Islet of Langerhans (tissue), 1 donor: ENCODE measurements at regions not wholly inside any gene's neighbourhood (a gene's known extent, or its start where the extent isn't known, plus 50 kb on each side); places are given as distances from the start of the nearest gene placed in this dataset.

Source experiments
- FAIRE-seq: peaks from one replicate; lab custom pipeline; 2011; peaks lifted over from hg19 to GRCh38; lab: Jason Lieb, UNC

GRCh38 chr4:75107755-75108612 is 175.1 kb downstream of the PARM1 start:
- no peak for FAIRE-seq

DNA sequence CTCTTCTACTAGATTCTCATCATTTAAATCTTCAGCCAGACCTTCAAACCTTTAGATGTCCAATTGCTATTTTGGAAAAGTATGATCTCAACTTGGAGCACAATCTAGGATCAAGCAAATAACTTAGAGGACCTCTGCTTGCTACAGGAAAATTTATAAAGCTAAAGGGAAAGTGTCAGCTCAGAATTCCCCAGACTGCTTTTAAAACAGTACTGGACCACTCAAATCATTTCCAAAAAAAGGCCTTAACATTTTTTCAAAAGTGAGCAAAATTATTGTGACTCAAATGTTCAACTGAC is 169.8 kb downstream of the PARM1 start:
- no peak for FAIRE-seq

- no peak for FAIRE-seq
Observed at GRCh38 chr4:75101906-75102786, 169.2 kb downstream of the PARM1 start.
